A673 (cell line): ENCODE measurements at regions not wholly inside any gene's neighbourhood (a gene's known extent, or its start where the extent isn't known, plus 50 kb on each side); places are given as distances from the start of the nearest gene placed in this dataset.

Source experiments
- BruUV-seq: library from RNA; stranded (reverse); fragments of 400-500 nt; replicated peaks from 2 replicates; lab custom pipeline; 2021; lab: Mats Ljungman, UMichigan
- CTCF ChIA-PET: fragments of 300-600 bp; sonication (Branson Sonifier 250); formaldehyde crosslinking; loops from one replicate; lab custom pipeline; 2022; ENCODE audit warnings: antibody characterized with exemption; lab: Charles Lee
- POLR2A ChIA-PET: fragments of 300-600 bp; sonication (Branson Sonifier 250); formaldehyde crosslinking; loops from one replicate; lab custom pipeline; 2022; ENCODE audit warnings: antibody characterized with exemption; ENCODE audit not compliant: low non-redundant PET; lab: Charles Lee
- DNase-seq: peaks from one replicate; pipeline ENCODE4 v3.0.0-alpha.2; 2015; ENCODE audit warnings: low spot score
- H3K27ac ChIP-seq: fragments of 200-600 bp; sonication (generic); 2 replicates; pipeline ENCODE4 v1.5.1; 2016; ENCODE audit warnings: mixed run types, low read depth, mild to moderate bottlenecking, mixed read lengths, antibody characterized with exemption, low read length; ENCODE audit not compliant: poor library complexity, severe bottlenecking
- H3K27me3 ChIP-seq: fragments of 200-600 bp; sonication (generic); replicated peaks from 2 replicates; pipeline ENCODE4 v1.6.1; 2017; ENCODE audit warnings: mixed run types, low read depth, mild to moderate bottlenecking, mixed read lengths, antibody characterized with exemption, low read length; ENCODE audit not compliant: insufficient read depth, poor library complexity
- H3K36me3 ChIP-seq: fragments of 200-600 bp; sonication (generic); 2 replicates; pipeline ENCODE4 v1.6.1; 2016; ENCODE audit warnings: mixed run types, mild to moderate bottlenecking, mixed read lengths, antibody characterized with exemption, low read length; ENCODE audit not compliant: insufficient read depth, poor library complexity, severe bottlenecking
- H3K4me1 ChIP-seq: fragments of 200-600 bp; sonication (generic); 2 replicates; pipeline ENCODE4 v1.6.1; 2017; ENCODE audit warnings: mixed run types, mild to moderate bottlenecking, mixed read lengths, antibody characterized with exemption, low read length; ENCODE audit not compliant: insufficient read depth, poor library complexity, severe bottlenecking
- H3K4me3 ChIP-seq: fragments of 200-600 bp; sonication (generic); 2 replicates; pipeline ENCODE4 v1.5.1; 2016; ENCODE audit warnings: low read depth, mixed run types, mild to moderate bottlenecking, mixed read lengths, low read length; ENCODE audit not compliant: poor library complexity, severe bottlenecking
- H3K9me3 ChIP-seq: fragments of 200-600 bp; sonication (generic); 2 replicates; pipeline ENCODE4 v1.6.1; 2016; ENCODE audit warnings: mixed run types, low read depth, mild to moderate bottlenecking, mixed read lengths, antibody characterized with exemption, low read length; ENCODE audit not compliant: poor library complexity, severe bottlenecking
- EZH2 ChIP-seq: fragments of 200-600 bp; sonication (generic); IDR thresholded peaks from 2 replicates; pipeline ENCODE4 v1.6.1; 2017; ENCODE audit warnings: borderline replicate concordance, low read depth, mild to moderate bottlenecking, mixed read lengths, antibody characterized with exemption, low read length; ENCODE audit not compliant: poor library complexity, severe bottlenecking
- intact Hi-C: fragments of 100-400 bp; cut with micrococcal nuclease; formaldehyde crosslinking; loops from one replicate; pipeline ENCODE4 v1.10.0; 2022; ENCODE audit not compliant: unreplicated experiment
- TF ChIP-seq, protein P1 (sequence below): fragments of 300-800, 200-600 bp; sonication (generic); conservative IDR thresholded peaks from 2 replicates; pipeline ENCODE4 v1.5.1; 2017; ENCODE audit warnings: low read depth, mild to moderate bottlenecking, antibody characterized with exemption, low read length, moderate library complexity, mixed read lengths

GRCh38 chr13:99642006-99642405 lies 140.7 kb downstream of the TM9SF2 start:
- TF ChIP-seq, protein P1, sequence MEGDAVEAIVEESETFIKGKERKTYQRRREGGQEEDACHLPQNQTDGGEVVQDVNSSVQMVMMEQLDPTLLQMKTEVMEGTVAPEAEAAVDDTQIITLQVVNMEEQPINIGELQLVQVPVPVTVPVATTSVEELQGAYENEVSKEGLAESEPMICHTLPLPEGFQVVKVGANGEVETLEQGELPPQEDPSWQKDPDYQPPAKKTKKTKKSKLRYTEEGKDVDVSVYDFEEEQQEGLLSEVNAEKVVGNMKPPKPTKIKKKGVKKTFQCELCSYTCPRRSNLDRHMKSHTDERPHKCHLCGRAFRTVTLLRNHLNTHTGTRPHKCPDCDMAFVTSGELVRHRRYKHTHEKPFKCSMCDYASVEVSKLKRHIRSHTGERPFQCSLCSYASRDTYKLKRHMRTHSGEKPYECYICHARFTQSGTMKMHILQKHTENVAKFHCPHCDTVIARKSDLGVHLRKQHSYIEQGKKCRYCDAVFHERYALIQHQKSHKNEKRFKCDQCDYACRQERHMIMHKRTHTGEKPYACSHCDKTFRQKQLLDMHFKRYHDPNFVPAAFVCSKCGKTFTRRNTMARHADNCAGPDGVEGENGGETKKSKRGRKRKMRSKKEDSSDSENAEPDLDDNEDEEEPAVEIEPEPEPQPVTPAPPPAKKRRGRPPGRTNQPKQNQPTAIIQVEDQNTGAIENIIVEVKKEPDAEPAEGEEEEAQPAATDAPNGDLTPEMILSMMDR: no peak
- TF ChIP-seq EZH2: no peak
- no peaks in the 10 kb centered on the region for H3K36me3 ChIP-seq
- H3K4me3 ChIP-seq: no peak overlapping the region
- ChIA-PET POLR2A (no interaction called here), CTCF (no interaction called here)
- no peaks in the 10 kb centered on the region for H3K27me3 ChIP-seq
- intact Hi-C loops: no loop called here
- no peaks in the 10 kb centered on the region for H3K9me3 ChIP-seq
- BruUV-seq: no TSS peak
- no peak overlapping the region for H3K27ac ChIP-seq
- DNase-seq: no peak
- H3K4me1 ChIP-seq: no peaks in the 10 kb centered on the region

- ChIA-PET CTCF (no interaction called here), POLR2A (no interaction called here)
- no peaks in the 10 kb centered on the region for H3K27me3 ChIP-seq
- intact Hi-C loops: no loop called here
- H3K9me3 ChIP-seq: no peaks in the 10 kb centered on the region
- no peaks in the 10 kb centered on the region for H3K36me3 ChIP-seq
- no peak for DNase-seq
- BruUV-seq: no TSS peak
- H3K4me3 ChIP-seq: no peak overlapping the region
- TF ChIP-seq EZH2: no peak
- TF ChIP-seq, protein P1: no peak
- no peaks in the 10 kb centered on the region for H3K4me1 ChIP-seq
- H3K27ac ChIP-seq: no peak overlapping the region
Measured at GRCh38 chr13:99640260-99640659, 139.0 kb downstream of the TM9SF2 start.

DNA sequence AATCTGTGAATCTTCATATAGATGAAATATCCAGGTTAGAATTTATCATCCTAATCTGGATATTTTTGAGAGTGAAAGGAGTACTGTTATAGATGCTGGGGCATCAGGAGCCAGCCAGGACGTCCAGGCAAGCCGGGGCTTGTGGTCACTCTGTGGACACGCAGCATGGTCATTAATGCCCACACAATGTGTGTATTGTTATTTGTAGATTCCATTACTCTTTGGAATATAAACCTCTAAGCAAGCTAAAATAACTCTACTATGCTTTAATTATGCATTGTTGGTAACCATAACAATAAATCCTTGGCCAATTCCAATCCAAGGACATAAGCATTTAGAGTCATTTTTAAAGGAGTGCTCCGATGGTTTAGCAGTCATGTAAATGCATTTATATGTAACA lies 137.9 kb downstream of the TM9SF2 start:
- DNase-seq: no peak
- H3K4me1 ChIP-seq: no peaks in the 10 kb centered on the region
- no peaks in the 10 kb centered on the region for H3K27me3 ChIP-seq
- H3K27ac ChIP-seq: no peak overlapping the region
- no peaks in the 10 kb centered on the region for H3K36me3 ChIP-seq
- H3K9me3 ChIP-seq: no peaks in the 10 kb centered on the region
- TF ChIP-seq, protein P1: no peak
- no peak for TF ChIP-seq EZH2
- ChIA-PET CTCF (no interaction called here), POLR2A (no interaction called here)
- BruUV-seq: no TSS peak
- no peak overlapping the region for H3K4me3 ChIP-seq
- intact Hi-C loops: no loop called here
